Right hindlimb (tissue), 1 donor: ENCODE measurements at regions not wholly inside any gene's neighbourhood (a gene's known extent, or its start where the extent isn't known, plus 50 kb on each side); places are given as distances from the start of the nearest gene placed in this dataset.
"Not testable (repeated sequence)": the region's sequence is repeated elsewhere in the genome, so short reads cannot be mapped to it uniquely, and the experiment has no call there.

Experiments used
- DNase-seq: peaks from one replicate; pipeline ENCODE4 v3.0.0-alpha.2; 2018

DNA sequence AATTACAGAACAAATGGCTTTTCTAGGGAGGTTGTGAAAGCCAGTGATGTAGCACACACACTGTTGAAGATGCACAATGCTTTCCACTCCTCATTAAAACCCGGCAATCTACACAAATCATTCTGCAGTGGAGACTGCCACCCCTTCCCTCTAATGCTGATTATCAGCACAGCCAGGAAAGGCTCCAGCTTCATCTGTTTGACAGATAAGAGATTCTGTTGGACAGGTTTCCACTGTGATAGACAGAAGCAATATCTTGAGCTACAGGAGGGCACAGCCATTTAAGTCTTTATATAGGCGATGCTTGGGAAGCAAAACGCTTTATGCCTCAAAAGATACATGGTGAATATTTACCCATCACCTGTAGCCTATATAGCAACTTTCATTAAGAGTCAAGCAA is 555.6 kb downstream of the GLRX3 start:
- DNase-seq, result no peak

DNA sequence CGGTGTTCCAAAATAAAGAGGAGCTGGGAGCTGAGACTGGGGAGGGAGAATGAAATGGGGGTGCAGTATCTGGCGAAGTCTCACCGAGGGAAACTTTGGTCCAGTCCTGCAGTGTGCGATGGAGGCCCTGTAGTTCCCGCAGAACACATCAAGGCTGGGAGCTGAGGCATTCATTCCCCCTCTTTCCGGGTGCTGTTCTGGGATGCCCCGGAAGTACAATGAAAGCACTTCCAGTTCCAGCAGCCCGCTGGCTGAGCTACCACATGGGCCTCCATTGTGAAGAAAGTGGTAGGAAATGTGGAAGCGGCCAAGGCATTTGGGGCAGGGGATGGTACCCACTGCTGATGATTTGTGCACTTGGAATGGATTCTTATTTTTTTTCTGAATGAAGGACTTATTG is 560.7 kb downstream of the GLRX3 start:
- DNase-seq, result no peak

DNA sequence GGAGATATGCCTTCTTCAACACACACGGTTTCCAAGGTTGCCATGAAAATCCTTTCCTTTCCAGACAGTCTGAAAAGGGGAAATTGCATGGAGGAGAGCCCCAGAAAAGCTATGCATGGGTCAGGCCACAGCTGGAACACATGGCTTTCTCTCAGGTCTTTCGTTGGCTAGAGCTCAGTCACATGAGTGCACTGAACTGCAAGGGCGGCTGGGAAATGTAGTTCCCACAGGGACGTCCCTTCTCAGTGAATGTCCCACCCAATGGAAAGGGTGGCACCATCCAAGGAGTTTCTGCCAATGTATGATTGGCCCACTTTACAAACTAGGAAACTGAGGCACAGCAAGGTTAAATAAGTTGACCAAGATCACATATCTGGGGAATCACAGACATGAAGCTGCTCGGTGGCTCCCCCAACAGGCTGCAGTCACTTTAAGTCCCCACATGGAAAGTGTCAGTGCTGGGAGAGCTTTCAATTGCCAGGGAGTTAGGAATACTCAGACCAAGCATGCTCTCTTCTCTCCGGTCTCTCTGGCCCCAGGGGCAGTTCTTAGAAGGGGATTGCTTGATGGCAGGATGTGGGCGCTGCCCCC is 571.3 kb downstream of the GLRX3 start:
- DNase-seq, result no peak

DNA sequence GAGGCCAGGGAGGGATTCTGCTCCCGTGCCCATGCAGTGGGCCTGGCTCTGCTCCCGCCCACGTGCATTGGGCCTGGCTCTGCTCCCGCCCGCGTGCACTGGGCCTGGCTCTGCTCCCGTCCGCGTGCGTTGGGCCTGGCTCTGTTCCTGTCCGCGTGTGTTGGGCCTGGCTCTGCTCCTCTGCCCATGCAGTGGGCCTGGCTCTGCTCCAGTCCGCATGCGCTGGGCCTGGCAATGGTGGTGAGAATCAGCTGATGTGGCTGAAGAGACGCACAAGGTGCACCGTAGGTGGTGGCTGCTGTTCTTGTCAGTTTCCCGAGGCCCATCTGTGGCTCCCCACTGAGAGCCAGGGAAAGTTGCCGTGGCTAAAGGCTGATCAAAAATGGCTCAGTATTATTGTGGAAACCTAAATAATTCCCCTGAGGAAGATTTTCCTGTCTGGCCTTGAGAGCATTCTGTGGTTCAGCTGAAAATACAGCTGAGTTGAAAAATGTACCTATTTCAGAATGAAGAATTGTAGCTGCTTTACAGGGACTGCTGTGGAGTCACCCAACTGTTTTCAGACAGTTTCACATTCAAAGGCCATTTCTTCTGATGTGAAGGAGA is 572.4 kb downstream of the GLRX3 start:
- no peak for DNase-seq

DNA sequence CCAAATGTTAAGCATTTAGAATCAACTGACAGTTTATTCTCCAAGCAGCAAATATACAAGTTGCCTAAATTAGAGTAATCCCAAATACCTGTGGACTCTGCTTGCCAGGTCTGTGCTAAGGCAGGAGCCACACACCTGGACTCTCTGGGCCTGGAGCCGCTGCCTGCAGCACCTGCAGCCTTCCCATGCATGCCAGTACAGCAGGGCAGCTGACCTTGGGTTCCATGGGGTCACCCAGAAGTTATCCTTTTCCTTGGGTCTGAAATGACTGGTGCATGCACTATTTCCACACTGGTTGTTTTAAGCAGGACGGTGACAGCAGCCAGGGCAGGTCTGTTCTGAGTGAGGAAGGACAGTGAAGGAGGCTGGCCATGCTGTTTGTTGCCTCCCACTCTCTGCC is 573.2 kb downstream of the GLRX3 start:
- no peak for DNase-seq

DNA sequence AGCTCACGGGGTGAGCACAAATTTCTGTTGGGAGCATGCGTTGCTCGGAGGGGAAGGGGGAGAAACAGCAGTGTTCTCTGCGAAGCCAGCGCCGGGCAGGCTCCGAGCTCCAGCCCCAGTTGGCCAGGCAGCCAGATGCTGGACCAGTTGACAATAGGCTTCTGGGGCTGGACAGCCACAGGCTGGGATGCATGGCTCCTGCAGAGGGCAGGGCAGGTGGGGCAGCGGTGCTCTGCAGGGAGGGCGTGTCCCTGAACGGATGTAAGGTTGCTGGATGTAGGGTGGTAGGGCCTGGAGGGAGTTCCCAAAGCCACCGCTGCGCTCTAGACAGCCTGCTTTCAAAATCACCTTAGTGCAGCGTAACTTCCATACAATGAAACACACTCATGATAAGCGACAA is 574.9 kb downstream of the GLRX3 start:
- no peak for DNase-seq

DNA sequence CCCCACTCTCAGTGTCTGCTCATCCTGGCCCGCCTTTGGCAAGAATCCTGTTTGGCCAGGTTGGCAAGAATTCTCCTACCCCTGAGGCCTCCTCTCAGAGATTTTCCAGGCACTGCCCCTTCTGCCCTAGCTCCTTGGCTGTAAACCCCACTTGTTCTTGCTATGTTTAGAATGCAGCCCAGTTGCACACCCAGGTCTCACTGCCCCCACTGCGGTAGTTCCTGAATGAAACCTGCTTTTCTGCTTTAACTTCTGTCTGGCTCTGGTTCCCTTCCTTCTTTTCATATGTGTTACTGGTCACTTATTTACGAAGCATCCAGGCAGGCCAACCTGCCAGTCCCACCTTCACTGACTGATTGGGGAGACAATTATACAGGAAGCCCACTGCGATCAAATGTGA is 576.9 kb downstream of the GLRX3 start:
- DNase-seq, result no peak

DNA sequence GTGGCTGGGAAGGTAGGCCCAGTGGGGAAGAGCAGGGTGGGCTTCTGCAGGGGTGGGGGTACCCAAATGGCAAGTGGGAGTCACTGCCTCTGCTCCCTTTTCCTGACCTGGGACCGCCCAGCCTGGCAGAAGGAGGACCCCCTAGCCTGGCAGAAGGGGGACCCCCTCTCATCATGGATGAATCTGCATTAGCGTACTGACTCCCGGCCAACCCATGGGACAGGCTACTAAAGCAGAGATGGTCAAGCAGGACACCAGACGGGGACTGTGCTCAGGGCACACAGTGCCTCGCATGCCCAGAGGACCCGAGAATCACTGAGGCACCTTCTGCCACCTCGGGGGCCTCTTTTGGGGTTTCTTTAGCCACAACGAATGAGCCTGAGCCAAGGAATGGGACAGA is 577.5 kb downstream of the GLRX3 start:
- no peak for DNase-seq

DNA sequence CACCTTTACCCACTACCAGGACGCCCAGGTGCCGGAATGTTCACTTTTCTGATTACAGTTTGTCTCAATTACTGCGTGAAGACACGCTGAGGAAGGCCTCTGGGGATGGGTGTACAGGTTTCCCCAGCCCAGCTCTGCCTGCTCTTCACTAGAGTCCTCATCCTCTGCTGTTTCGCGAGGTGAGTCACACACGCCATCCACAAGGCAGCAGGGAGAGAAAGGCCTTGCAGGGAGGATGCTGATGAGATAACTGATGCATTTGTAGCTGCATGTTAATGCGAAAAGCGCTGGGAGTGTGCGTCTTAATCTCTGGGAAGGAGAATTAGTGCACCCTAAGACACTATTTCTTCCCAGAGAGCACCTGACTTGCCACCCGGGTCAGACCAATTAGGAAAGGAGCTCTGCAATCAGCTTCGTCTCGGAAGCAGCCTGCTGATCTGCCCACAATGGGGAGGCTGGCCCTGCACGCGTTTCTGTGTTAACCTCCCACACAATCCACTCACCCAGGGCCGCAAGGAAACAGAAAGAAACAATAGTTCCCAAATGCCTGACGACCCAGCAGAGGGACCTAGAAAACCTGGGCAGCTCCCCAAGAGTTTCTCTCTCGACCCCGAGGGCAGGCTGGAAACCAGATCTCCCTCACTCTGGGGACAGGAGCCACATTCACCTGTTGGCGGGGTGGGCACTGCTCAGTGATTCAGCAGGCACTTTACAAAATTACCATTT is 578.7 kb downstream of the GLRX3 start:
- no peak for DNase-seq

DNA sequence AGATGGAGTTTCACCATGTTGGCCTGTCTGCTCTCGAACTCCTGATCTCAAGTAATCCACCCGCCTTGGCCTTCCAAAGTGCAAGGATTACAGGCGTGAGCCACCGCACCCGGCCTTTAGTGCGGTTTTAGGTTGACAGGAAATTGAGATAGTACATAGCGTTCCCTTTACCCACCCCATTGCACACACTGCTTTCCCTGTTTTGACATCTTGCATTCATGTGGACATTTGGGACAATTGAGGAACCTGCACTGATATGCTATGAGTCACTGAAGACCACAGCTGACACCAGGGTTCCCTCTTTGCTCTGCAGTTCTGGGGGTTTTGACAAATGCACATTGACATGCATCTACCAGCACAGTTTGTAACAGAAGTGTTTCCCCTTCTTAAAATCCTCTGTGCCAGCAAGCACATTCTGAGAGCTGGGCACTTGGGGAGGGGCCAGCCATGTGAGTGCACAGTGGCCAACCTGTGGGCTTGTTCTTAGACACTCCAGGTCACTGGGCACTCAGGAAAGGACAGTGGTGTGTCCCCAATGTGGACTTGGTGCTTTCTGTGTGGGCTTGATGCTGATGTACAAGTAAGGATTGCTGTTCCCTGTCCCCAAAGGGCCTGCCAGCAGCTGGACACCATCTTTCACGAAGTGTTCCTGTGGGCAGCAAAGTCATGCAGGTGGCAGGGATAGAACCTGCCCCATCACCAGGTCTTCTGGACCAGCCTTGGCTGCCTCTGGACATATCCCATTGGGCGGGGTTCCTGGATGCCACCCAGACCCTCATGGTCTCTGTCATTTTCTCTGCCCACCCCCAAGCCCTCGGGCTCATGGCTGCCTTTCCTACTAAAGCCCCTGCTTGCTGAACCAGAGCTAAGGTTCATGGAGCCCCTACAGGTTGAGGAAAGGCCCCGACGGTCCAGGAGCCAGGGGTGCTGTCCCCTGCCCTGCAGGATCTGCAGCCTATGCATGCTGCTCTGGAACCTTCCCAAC is 579.8 kb downstream of the GLRX3 start:
- DNase-seq, result no peak

DNA sequence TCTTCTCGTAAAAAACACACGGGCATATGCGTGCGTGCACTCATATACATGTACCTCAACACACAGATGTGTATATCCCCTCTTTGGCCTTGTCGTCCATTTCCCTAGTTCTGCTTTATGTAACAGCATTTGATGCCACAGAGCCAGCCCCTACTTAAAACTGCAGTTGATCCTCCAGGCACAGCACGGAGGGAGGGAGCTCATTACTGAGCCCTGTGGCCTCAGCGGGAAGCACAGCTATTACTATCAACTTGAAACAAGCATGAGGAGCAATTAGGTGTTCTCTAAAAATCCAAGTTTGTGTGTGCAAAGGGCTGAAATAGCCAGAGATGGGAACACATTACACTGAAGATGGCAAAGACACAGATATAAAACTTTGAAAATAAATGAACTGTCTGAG is 580.9 kb downstream of the GLRX3 start:
- DNase-seq, result no peak

DNA sequence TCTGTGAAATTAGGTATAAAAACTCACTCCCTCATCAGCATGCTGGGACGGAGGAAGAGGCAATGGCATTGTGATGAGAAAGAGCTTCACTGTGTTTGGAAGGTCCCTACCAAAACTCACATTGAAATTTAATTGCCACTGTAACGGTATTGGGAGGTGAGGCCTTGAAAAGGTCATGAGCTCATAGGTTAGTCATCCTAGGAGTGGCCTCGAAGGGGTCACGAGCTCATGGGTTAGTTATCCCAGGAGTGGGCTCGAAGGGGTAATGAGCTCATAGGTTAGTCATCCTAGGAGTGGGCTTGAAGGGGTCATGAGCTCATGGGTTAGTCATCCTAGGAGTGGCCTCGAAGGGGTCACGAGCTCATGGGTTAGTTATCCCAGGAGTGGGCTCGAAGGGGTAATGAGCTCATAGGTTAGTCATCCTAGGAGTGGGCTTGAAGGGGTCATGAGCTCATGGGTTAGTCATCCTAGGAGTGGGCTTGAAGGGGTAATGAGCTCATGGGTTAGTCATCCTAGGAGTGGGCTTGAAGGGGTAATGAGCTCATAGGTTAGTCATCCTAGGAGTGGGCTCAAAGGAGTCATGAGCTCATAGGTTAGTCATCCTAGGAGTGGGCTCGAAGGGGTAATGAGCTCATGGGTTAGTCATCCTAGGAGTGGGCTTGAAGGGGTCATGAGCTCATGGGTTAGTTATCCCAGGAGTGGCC is 582.7 kb downstream of the GLRX3 start:
- DNase-seq, result not testable (repeated sequence)

DNA sequence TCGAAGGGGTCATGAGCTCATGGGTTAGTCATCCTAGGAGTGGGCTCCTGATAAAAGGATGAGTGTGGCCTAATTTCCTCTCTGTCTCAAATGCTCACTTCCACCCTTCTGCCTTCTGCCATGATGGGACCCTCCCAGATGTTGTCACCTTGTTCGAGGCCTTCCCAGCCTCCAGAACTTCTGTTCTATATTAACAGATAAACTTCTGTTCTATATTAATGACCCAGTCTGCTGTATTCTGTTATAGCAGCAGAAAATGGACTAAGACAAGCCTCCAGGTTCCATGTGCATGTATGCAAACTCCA is 583.2 kb downstream of the GLRX3 start:
- DNase-seq, result no peak

DNA sequence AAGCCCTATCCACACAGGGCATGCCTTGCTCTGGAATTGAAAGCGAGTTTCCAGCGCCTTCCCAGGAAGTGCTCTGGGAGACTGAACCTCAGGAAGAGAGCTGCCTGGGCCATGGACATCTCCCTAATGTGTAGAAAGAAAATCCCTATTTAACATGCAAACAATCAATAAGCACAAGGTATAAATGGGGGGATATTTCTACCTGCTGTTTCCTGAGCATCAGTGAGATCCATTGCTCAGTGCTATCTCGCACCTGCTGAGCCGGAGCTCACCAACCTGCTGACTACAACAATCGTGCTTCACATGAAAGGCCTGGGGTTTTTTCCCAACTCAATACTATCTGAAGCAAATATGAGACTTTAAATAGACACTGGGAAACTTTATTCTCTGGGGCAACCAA is 584.0 kb downstream of the GLRX3 start:
- DNase-seq, result no peak

DNA sequence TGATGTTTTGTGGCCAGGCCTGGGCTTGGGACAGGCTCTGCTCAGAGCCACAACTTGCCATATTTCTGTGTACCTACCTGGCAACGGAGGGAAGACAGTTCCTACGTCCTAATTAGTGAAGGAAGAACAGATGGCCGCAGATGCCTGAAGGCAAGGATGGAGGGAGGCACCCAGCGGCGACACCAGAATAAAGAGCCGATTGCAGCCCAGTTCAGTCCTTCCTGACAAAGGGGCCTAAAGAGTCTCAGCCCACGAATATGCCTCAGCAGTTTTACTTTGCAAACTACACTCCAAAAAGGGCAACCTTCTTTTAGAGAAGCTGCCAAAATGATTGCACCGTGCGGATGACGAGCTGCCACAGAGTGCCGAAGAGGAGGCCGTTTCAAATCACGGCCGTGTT is 585.8 kb downstream of the GLRX3 start:
- DNase-seq, result no peak

DNA sequence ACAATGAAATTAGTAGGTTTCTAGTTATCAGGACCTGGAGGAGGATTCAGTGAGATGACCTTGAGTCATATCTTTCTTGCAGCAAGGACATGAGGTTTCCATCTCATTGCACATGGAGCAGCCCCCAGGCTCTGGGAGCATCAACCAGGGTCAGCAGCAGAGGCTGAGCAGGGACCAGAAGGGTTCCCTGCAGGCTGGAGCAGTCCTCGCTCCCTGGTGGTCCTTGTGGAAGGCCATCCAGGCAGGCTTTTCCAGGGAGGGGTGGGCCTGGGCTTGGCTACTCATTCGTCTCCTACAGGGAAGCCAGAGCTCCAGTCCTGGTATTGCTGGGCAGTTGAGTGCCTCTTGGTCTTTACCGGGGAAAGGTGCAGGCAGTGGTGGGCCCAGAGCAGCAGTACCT is 587.5 kb downstream of the GLRX3 start:
- no peak for DNase-seq

DNA sequence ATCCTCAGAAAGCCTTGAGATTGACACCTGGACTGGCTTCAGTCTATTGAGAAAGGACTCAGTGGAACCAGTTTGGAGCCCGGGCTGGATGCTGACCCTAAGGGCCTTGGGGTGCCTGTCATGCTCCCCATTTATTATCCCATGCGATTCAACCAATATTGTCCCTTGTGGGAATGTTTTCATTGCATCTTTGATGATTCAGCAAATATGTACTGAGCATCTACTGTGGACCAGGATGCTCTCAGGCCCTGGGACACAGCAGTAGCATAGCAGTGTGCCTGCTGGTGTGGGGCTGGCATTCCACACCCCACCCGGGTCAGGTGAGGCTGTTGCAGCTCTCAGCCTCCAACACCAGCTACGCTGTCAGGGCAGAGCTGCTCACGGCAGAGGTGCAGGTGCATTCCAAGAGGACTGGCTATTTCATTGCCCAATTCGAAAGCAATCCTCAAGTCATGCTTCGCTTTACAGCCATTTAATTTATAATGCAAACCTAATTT is 586.0 kb downstream of the TCERG1L start:
- no peak for DNase-seq

DNA sequence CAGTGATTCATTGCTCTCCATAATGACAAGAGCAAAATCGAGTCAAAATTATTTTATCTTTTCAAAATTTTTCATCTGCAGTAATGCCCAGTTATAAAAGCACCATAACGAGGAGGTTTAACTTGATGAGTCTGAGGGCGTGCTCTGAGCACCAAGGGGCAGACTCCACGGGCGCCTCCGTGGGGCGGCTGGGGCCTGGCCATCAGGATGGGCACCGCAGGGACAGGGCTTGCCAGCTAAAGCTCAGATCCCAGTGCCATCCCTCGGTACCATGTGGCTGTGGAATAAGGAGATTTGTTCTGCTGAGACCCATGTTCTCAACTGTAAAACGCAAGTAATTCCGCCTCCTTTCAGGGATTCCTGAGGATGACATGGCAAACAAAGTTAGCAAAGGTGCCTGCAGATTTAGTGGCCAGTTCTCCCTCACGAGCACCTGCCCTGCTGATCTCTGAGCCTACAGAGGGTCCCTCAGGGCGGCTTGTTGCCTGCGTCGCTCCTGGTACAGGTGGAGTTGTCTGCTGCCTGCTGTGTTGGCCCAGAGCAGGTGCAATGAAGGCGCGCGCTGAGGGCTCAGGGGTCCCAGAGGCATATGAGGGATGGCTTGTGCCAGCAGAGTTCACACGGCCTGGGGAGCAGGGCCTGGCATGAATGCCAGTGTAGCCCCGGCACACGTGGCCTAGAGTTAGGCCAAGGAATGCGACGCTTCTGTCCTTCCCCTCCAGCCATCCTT is 584.4 kb downstream of the TCERG1L start:
- DNase-seq, result no peak

DNA sequence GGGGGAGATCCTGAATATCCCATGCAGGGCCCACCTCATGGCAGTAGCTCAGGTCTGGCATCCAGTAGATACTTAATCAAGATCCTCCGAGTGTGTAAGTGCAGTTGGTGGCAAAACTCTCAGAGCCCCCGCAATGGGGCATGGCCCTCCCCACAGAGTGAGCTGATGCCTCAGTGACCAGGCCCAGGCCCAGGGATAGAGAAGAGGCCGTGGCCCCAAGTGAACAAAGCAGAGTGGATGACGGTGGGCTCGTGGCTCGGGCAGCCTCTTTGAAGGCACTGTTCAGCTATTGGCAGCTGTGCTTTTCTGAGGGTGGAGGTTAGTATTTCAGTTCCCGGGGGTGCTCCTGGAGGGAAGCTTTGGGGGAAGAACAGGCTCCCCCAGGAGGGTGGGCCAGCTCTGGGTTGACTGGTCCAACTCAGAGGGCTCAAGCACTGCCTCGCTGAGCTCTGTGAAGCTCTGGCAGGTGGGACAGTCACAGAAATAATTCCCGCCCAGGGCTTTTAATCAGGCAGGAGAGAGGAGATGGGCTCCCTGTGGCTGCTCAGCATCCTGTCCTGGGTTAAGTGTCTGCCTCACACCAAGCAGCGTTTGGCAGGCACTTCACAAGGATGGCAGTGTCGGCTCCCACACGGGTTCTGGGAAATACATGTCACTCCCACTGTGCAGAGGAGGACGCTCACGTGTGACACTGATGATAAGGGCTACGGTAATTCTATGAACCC is 583.6 kb downstream of the TCERG1L start:
- DNase-seq, result no peak

DNA sequence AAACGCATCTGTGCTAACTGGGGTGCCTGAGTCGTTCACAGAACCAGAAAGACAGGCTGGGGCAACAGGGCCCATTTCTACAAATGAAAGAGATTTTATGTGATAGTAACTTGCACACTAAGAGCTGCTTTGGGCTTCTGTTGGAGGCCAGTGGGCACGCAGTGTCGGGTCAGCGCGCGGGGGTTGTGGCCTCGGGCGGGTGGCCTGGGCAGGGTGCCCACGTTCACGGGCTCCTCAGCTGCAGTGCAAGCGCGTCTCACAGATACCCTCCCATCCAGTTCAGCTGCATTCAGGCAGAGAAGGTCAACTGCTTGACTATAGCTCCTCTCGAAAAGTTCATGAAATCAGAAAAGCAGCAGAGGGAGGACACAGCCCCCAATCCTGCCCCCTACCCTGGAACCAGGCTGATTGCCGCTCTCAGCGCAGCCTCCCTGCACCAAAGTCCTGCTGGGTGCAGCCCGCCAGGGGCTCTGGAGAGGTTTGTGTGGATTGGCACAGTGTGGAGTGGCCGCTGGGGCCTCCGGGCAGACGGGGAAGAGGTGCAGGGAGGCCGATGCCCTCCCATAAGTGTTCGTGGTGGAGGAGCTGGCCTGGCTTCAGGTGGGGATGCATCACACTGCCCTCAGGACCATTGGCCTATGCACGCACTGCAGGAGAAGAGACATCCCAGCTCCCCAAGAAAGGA is 582.8 kb downstream of the TCERG1L start:
- no peak for DNase-seq

DNA sequence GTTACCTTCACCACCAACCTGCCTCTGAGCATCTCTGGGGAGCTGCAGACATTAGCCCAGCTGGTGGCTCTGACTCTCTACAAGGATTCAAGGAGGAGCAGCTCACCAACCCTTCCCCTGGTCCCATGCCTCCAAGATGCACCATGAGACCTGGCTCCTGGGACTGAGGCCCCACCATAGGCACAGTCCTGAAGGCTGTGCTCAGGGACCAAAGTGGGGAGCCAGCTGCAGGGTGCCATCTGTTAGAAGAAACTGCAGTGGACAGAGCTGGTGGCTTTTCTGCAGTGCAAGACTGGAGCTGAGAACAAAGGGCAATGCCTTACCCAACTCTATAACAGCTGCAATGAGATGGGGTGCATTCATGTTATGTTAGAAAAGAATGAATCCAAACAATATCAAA is 581.6 kb downstream of the TCERG1L start:
- no peak for DNase-seq
